HCT116 (cell line): ENCODE measurements at regions not wholly inside any gene's neighbourhood (a gene's known extent, or its start where the extent isn't known, plus 50 kb on each side); places are given as distances from the start of the nearest gene placed in this dataset.

Experiments
- ATAC-seq: fragments of 200-7000 bp; cut with Tn5 transposase; 2 replicates; pipeline ENCODE4 v1.9.1; 2020; ENCODE audit warnings: mild to moderate bottlenecking, moderate library complexity
- BruUV-seq: library from RNA; stranded (reverse); fragments of 400-500 nt; replicated peaks from 2 replicates; lab custom pipeline; 2021; lab: Mats Ljungman, UMichigan
- CTCF ChIA-PET: fragments of 300-600 bp; sonication (Branson Sonifier 250); formaldehyde crosslinking; loops from one replicate; lab custom pipeline; 2021; ENCODE audit warnings: antibody characterized with exemption; lab: Charles Lee
- POLR2A ChIA-PET: fragments of 300-600, 350-600 bp; sonication (Branson Sonifier 250); formaldehyde crosslinking; loops from one replicate; lab custom pipeline; 2021; ENCODE audit warnings: antibody characterized with exemption; lab: Charles Lee
- RAD21 ChIA-PET, 2 experiments: fragments of 300-600 bp; sonication (Branson Sonifier 250); formaldehyde crosslinking; loops; one replicate each; lab custom pipeline; 2023; ENCODE audit warnings: low total read pairs in 2 of 2; ENCODE audit not compliant: uncharacterized antibody in 2 of 2, unreplicated experiment in 2 of 2, low non-redundant PET in 1 of 2; lab: Charles Lee
- DNase-seq: peaks from one replicate; pipeline ENCODE4 v3.0.0-alpha.2; 2010; ENCODE audit warnings: low read depth, low spot score
- H2AFZ ChIP-seq: fragments of 200-600 bp; shearing (Covaris generic), sonication (generic); 2 replicates; pipeline ENCODE4 v1.6.1; 2017; ENCODE audit warnings: low read depth, mixed run types, mixed read lengths, antibody characterized with exemption, low read length; ENCODE audit not compliant: poor library complexity, severe bottlenecking
- H3K27ac ChIP-seq: 2 replicates; pipeline ENCODE4 v1.5.1; 2012; ENCODE audit warnings: low read depth, low read length
- H3K27me3 ChIP-seq: fragments of 200-600 bp; sonication (generic); 2 replicates; pipeline ENCODE4 v1.6.1; 2016; ENCODE audit warnings: mixed run types, low read length, mixed read lengths; ENCODE audit not compliant: insufficient read depth
- H3K36me3 ChIP-seq, 2 experiments: fragments of 200-500 bp in 1 of 2; fragments of 200-600 bp in 1 of 2; sonication (Bioruptor generic) in 1 of 2; sonication (generic) in 1 of 2; 2 replicates each; pipeline versions ENCODE4 v1.5.1 to v1.6.1; 2014 to 2016; ENCODE audit warnings: low read length in 2 of 2, inconsistent platforms in 1 of 2, mixed read lengths in 1 of 2, mixed run types in 1 of 2; ENCODE audit not compliant: insufficient read depth in 2 of 2, control insufficient read depth in 1 of 2
- H3K4me1 ChIP-seq, 2 experiments: fragments of 200-600 bp in 1 of 2; sonication (generic) in 1 of 2; 2 replicates each; pipeline versions ENCODE4 v1.5.1 to v1.6.1; 2012 to 2017; ENCODE audit warnings: low read length in 2 of 2, inconsistent platforms in 1 of 2, mild to moderate bottlenecking in 1 of 2, mixed read lengths in 1 of 2, mixed run types in 1 of 2, moderate library complexity in 1 of 2; ENCODE audit not compliant: insufficient read depth in 2 of 2, control insufficient read depth in 1 of 2
- H3K4me2 ChIP-seq: fragments of 200-600 bp; sonication (generic); 2 replicates; pipeline ENCODE4 v1.6.1; 2017; ENCODE audit warnings: mixed run types, low read length, mixed read lengths
- H3K4me3 ChIP-seq, 2 experiments: fragments of 200-600 bp in 1 of 2; sonication (generic) in 1 of 2; replicated peaks in 1 of 2; 2 replicates each; pipeline ENCODE4 v1.5.1; 2011 to 2016; ENCODE audit warnings: low read length in 2 of 2, control low read depth in 1 of 2, low read depth in 1 of 2, mild to moderate bottlenecking in 1 of 2, mixed read lengths in 1 of 2, mixed run types in 1 of 2
- H3K79me2 ChIP-seq: fragments of 200-600 bp; sonication (generic); 2 replicates; pipeline ENCODE4 v1.6.1; 2017; ENCODE audit warnings: mild to moderate bottlenecking, mixed run types, low read length, moderate library complexity, mixed read lengths; ENCODE audit not compliant: insufficient read depth
- H3K9ac ChIP-seq: fragments of 200-600 bp; sonication (generic); 2 replicates; pipeline ENCODE4 v1.6.1; 2016; ENCODE audit warnings: low read length, mixed read lengths
- H3K9me2 ChIP-seq: fragments of 200-600 bp; sonication (generic), shearing (Covaris generic); 2 replicates; pipeline ENCODE4 v1.6.1; 2017; ENCODE audit warnings: mixed run types, mild to moderate bottlenecking, moderate library complexity; ENCODE audit not compliant: insufficient read depth
- H3K9me3 ChIP-seq, 2 experiments: fragments of 200-500 bp in 1 of 2; fragments of 200-600 bp in 1 of 2; sonication (Bioruptor generic) in 1 of 2; sonication (generic) in 1 of 2; 2 replicates each; pipeline ENCODE4 v1.6.1; 2014 to 2017; ENCODE audit warnings: low read length in 2 of 2, mixed read lengths in 2 of 2, inconsistent platforms in 1 of 2, low read depth in 1 of 2, mild to moderate bottlenecking in 1 of 2, mixed run types in 1 of 2, moderate library complexity in 1 of 2; ENCODE audit not compliant: control insufficient read depth in 1 of 2, insufficient read depth in 1 of 2
- H4K20me1 ChIP-seq: fragments of 200-600 bp; sonication (generic), shearing (Covaris generic); 2 replicates; pipeline ENCODE4 v1.6.1; 2017; ENCODE audit warnings: mixed run types, mild to moderate bottlenecking, moderate library complexity; ENCODE audit not compliant: insufficient read depth
- CBX3 ChIP-seq: IDR thresholded peaks from 2 replicates; pipeline ENCODE4 v1.6.1; 2012; ENCODE audit warnings: low read depth
- EGR1 ChIP-seq: IDR thresholded peaks from 2 replicates; pipeline ENCODE4 v1.6.1; 2012; ENCODE audit warnings: low read depth
- MAX ChIP-seq: IDR thresholded peaks from 2 replicates; pipeline ENCODE4 v1.6.1; 2012
- RAD21 ChIP-seq: IDR thresholded peaks from 2 replicates; pipeline ENCODE4 v1.6.1; 2012; ENCODE audit warnings: low read depth, mild to moderate bottlenecking
- SP1 ChIP-seq: IDR thresholded peaks from 2 replicates; pipeline ENCODE4 v1.6.1; 2012; ENCODE audit warnings: low read depth
- SRF ChIP-seq: IDR thresholded peaks from 2 replicates; pipeline ENCODE4 v1.6.1; 2012; ENCODE audit warnings: low read depth
- ZFX ChIP-seq: fragments of 450-650 bp; IDR thresholded peaks from 2 replicates; pipeline ENCODE4 v1.6.1; 2017
- intact Hi-C: fragments of 100-400 bp; cut with micrococcal nuclease; formaldehyde crosslinking; loops from 2 replicates; pipeline ENCODE4 v1.10.0; 2022
- TF ChIP-seq, protein P1 (sequence below): IDR thresholded peaks from 2 replicates; pipeline ENCODE4 v1.6.1; 2012
- TF ChIP-seq, protein P2 (sequence below): IDR thresholded peaks from 2 replicates; pipeline ENCODE4 v1.6.1; 2011; ENCODE audit warnings: mild to moderate bottlenecking, low read length, moderate library complexity; ENCODE audit not compliant: insufficient replicate concordance; ENCODE audit errors: extremely low read depth

- H3K4me1 ChIP-seq = peaks cover 0 to 5% of the 10 kb centered on the region in 2 experiments; a peak in 1 of 4 replicates
- no peak for ATAC-seq
- no peak overlapping the region for H3K4me2 ChIP-seq
- no peaks in the 10 kb centered on the region for H3K9me2 ChIP-seq
- no peak overlapping the region for H3K27ac ChIP-seq
- no peak overlapping the region for H3K9ac ChIP-seq
- no peaks in the 10 kb centered on the region for H3K9me3 ChIP-seq
- no TSS peak for BruUV-seq
- no peak overlapping the region for H3K4me3 ChIP-seq
- ChIA-PET RAD21 (no interaction called here), POLR2A (no interaction called here), CTCF (no interaction called here)
- H3K36me3 ChIP-seq = no peaks in the 10 kb centered on the region
- intact Hi-C loops = no loop called here
- no peak for TF ChIP-seq MAX
- no peak for TF ChIP-seq CBX3
- TF ChIP-seq SRF = no peak
- TF ChIP-seq, protein P1, sequence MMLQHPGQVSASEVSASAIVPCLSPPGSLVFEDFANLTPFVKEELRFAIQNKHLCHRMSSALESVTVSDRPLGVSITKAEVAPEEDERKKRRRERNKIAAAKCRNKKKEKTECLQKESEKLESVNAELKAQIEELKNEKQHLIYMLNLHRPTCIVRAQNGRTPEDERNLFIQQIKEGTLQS = no peak
- no peak for TF ChIP-seq EGR1
- no peak for TF ChIP-seq SP1
- TF ChIP-seq RAD21 = no peak
- TF ChIP-seq ZFX = no peak
- no peak overlapping the region for H2AFZ ChIP-seq
- DNase-seq = no peak
- H3K79me2 ChIP-seq = no peaks in the 10 kb centered on the region
- H4K20me1 ChIP-seq = no peaks in the 10 kb centered on the region
- H3K27me3 ChIP-seq = no peaks in the 10 kb centered on the region
These were observed 166.4 kb upstream of the SLC27A6 start for GRCh38 chr5:128798871-128799270.

GRCh38 chr5:128799945-128800344 is 165.3 kb upstream of the SLC27A6 start:
- Histone ChIP-seq H3K4me2 (no peak overlapping the region), H2AFZ (no peak overlapping the region), H4K20me1 (no peaks in the 10 kb centered on the region), H3K4me3 (no peak overlapping the region), H3K27me3 (no peaks in the 10 kb centered on the region), H3K36me3 (no peaks in the 10 kb centered on the region), H3K9me2 (no peaks in the 10 kb centered on the region), H3K4me1 (peaks cover 0 to 5% of the 10 kb centered on the region in 2 experiments; a peak in 1 of 4 replicates), H3K79me2 (no peaks in the 10 kb centered on the region), H3K27ac (no peak overlapping the region), H3K9ac (no peak overlapping the region), H3K9me3 (no peaks in the 10 kb centered on the region)
- POLR2A ChIA-PET = no interaction called here
- CTCF ChIA-PET = no interaction called here
- RAD21 ChIA-PET = no interaction called here
- no TSS peak for BruUV-seq
- intact Hi-C loops = loop anchor here (5.0 kb wide), 1 partner anchor 48 kb away; no protein-coding TSS in a partner anchor
- TF ChIP-seq, protein P2, sequence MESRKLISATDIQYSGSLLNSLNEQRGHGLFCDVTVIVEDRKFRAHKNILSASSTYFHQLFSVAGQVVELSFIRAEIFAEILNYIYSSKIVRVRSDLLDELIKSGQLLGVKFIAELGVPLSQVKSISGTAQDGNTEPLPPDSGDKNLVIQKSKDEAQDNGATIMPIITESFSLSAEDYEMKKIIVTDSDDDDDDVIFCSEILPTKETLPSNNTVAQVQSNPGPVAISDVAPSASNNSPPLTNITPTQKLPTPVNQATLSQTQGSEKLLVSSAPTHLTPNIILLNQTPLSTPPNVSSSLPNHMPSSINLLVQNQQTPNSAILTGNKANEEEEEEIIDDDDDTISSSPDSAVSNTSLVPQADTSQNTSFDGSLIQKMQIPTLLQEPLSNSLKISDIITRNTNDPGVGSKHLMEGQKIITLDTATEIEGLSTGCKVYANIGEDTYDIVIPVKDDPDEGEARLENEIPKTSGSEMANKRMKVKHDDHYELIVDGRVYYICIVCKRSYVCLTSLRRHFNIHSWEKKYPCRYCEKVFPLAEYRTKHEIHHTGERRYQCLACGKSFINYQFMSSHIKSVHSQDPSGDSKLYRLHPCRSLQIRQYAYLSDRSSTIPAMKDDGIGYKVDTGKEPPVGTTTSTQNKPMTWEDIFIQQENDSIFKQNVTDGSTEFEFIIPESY = no peak
- TF ChIP-seq SP1 = no peak
- peak; percentile 42; the same call in 1 of the 2 replicates for ATAC-seq
- no peak for DNase-seq
